ENCODE measurements at regions not wholly inside any gene's neighbourhood (a gene's known extent, or its start where the extent isn't known, plus 50 kb on each side); places are given as distances from the start of the nearest gene placed in this dataset.
A peak's percentile ranks its signal among the peaks of the same experiment; 100 is the strongest.

GRCh38 chr13:48160606-48161278, 65.8 kb upstream of the MED4 start:
- TF ChIP-seq, protein P1, sequence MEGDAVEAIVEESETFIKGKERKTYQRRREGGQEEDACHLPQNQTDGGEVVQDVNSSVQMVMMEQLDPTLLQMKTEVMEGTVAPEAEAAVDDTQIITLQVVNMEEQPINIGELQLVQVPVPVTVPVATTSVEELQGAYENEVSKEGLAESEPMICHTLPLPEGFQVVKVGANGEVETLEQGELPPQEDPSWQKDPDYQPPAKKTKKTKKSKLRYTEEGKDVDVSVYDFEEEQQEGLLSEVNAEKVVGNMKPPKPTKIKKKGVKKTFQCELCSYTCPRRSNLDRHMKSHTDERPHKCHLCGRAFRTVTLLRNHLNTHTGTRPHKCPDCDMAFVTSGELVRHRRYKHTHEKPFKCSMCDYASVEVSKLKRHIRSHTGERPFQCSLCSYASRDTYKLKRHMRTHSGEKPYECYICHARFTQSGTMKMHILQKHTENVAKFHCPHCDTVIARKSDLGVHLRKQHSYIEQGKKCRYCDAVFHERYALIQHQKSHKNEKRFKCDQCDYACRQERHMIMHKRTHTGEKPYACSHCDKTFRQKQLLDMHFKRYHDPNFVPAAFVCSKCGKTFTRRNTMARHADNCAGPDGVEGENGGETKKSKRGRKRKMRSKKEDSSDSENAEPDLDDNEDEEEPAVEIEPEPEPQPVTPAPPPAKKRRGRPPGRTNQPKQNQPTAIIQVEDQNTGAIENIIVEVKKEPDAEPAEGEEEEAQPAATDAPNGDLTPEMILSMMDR (IDR thresholded peaks at IDR 0.05; ENCODE audit: borderline replicate concordance) = no peak
- H3K4me3 ChIP-seq = no peak overlapping the region
- DNase-seq = peak; percentile 53
- H3K36me3 ChIP-seq = no peaks in the 10 kb centered on the region
- peak overlapping the region; percentile 78 for H3K27ac ChIP-seq (replicated peaks)
- intact Hi-C loops (cut with micrococcal nuclease) = no loop called here
- H3K27me3 ChIP-seq (ENCODE audit: low read depth) = no peaks in the 10 kb centered on the region
- peaks cover 22% of the 10 kb centered on the region for H3K4me1 ChIP-seq
- no peaks in the 10 kb centered on the region for H3K9me3 ChIP-seq (replicated peaks)

GRCh38 chr13:48159826-48160225, 64.9 kb upstream of the MED4 start:
- peak overlapping the region; percentile 78 for H3K27ac ChIP-seq (replicated peaks)
- intact Hi-C loops (cut with micrococcal nuclease) = no loop called here
- peaks cover 26% of the 10 kb centered on the region for H3K4me1 ChIP-seq
- H3K36me3 ChIP-seq = no peaks in the 10 kb centered on the region
- no peaks in the 10 kb centered on the region for H3K27me3 ChIP-seq (ENCODE audit: low read depth)
- TF ChIP-seq, protein P1 (IDR thresholded peaks at IDR 0.05; ENCODE audit: borderline replicate concordance) = no peak
- no peaks in the 10 kb centered on the region for H3K9me3 ChIP-seq (replicated peaks)
- H3K4me3 ChIP-seq = no peak overlapping the region
- DNase-seq = no peak

DNA sequence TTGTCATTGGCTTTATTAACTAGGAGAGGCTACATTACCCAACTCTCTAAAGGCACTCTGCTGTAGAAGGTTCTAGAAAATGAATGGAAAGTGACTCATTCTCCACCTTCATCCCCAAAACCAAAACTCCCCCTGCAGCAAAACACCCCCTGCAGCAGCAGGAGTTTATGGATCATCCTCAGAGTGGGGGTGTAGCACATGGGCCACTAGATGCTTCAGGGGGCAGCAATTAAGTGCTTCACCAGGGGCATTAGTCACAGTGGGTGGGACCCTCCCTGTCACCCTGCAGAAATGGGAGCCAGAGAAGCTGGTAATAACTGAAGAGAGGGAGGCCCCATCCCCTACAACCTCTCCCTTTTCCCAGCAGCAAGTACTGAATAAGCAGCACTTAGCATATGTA, 64.5 kb upstream of the MED4 start:
- Histone ChIP-seq H3K27ac (replicated peaks) (peak overlapping the region; percentile 78), H3K4me1 (peaks cover 26% of the 10 kb centered on the region), H3K36me3 (no peaks in the 10 kb centered on the region), H3K27me3 (ENCODE audit: low read depth) (no peaks in the 10 kb centered on the region), H3K9me3 (replicated peaks) (no peaks in the 10 kb centered on the region), H3K4me3 (no peak overlapping the region)
- TF ChIP-seq, protein P1 (IDR thresholded peaks at IDR 0.05; ENCODE audit: borderline replicate concordance) = no peak
- intact Hi-C loops (cut with micrococcal nuclease) = no loop called here
- DNase-seq = no peak

- no peaks in the 10 kb centered on the region for H3K27me3 ChIP-seq (ENCODE audit: low read depth)
- no peaks in the 10 kb centered on the region for H3K36me3 ChIP-seq
- intact Hi-C loops (cut with micrococcal nuclease) = no loop called here
- H3K4me3 ChIP-seq = no peak overlapping the region
- TF ChIP-seq, protein P1 (IDR thresholded peaks at IDR 0.05; ENCODE audit: borderline replicate concordance) = no peak
- peaks cover 26% of the 10 kb centered on the region for H3K4me1 ChIP-seq
- no peak for DNase-seq
- no peaks in the 10 kb centered on the region for H3K9me3 ChIP-seq (replicated peaks)
- peak overlapping the region; percentile 78 for H3K27ac ChIP-seq (replicated peaks)
These were observed 64.0 kb upstream of the MED4 start for GRCh38 chr13:48158915-48159314.

DNA sequence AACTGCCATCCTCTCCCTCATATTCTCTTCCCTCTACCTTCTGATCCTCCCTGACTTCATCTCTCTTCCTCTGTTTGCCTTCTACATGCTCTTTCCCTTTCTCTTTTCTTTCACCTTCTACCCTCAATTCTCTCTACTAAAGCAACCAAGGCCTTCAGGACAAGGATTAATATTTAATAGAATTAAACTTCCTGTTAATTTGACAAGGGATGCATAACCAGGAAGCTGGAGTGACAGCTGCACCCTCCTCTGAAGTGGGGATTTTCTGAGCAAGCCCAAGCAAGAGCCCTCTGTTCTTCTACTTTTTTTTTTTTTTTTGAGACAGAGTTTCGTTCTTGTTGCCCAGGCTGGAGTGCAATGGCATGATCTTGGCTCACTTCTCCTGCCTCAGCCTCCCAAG, 63.4 kb upstream of the MED4 start:
- DNase-seq = no peak
- no peak overlapping the region for H3K4me3 ChIP-seq
- no peaks in the 10 kb centered on the region for H3K36me3 ChIP-seq
- peaks cover 26% of the 10 kb centered on the region for H3K4me1 ChIP-seq
- TF ChIP-seq, protein P1 (IDR thresholded peaks at IDR 0.05; ENCODE audit: borderline replicate concordance) = no peak
- H3K9me3 ChIP-seq (replicated peaks) = no peaks in the 10 kb centered on the region
- intact Hi-C loops (cut with micrococcal nuclease) = no loop called here
- H3K27me3 ChIP-seq (ENCODE audit: low read depth) = no peaks in the 10 kb centered on the region
- peak overlapping the region; percentile 78 for H3K27ac ChIP-seq (replicated peaks)
